ENCODE measurements at regions not wholly inside any gene's neighbourhood (a gene's known extent, or its start where the extent isn't known, plus 50 kb on each side); places are given as distances from the start of the nearest gene placed in this dataset.

DNA sequence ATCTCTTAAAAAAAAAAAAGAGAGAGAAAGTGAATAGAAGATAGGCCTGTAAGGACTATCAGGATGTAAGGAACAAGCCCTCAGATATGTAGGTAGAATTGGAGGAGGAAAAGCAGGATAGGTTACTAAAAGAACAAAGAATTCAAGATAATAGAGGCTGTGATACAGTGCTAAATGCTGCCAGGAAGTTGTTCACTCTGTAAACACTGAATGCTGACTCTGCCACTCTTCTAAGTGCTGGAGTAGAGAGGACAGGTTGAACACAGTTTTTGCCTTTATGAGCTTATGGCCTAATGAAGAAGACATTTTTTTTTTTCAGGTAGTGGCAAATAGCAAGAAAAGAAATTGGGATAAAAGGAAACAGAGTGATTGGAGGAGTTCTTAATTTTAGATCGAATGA is 90.6 kb upstream of the ZNF678 start:
- Histone ChIP-seq H3K4me1 (ENCODE audit: control insufficient read depth, insufficient read depth, low read length) (no peaks in the 10 kb centered on the region), H3K27ac (ENCODE audit: low read length) (no peak overlapping the region), H3K9me3 (ENCODE audit: control insufficient read depth, low read depth, low read length) (no peaks in the 10 kb centered on the region), H3K4me3 (ENCODE audit: low read length) (no peak overlapping the region), H3K36me3 (ENCODE audit: control insufficient read depth, insufficient read depth, low read length) (no peaks in the 10 kb centered on the region), H3K27me3 (ENCODE audit: control insufficient read depth, insufficient read depth, low read length) (peaks cover 3% of the 10 kb centered on the region)
- WGBS (ENCODE audit: insufficient coverage, low lambda C conversion rate) = 100% methylated on average over 1 of the region's 1 CpG
- DNase-seq = no peak

DNA sequence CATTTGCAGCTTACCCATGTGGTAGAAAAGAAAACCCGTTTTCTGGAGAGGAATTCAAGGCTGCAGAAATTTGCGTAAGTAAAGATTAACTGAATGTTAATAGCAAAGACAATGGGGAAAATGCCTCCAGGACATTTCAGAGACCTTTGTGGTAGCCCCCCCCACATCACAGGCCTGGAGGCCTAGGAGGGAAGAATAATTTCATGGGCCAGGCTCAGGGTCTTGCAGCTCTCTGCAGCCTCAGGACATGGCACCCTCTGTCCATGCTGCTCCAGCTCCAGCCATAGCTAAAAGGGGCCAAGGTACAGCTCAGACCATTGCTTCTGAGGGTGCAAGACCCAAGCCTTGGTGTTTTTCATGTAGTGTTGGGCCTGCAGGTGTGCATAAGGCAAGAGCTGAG is 92.7 kb upstream of the ZNF678 start:
- no peak overlapping the region for H3K4me3 ChIP-seq (ENCODE audit: low read length)
- no peaks in the 10 kb centered on the region for H3K9me3 ChIP-seq (ENCODE audit: control insufficient read depth, low read depth, low read length)
- H3K36me3 ChIP-seq (ENCODE audit: control insufficient read depth, insufficient read depth, low read length) = no peaks in the 10 kb centered on the region
- no peak overlapping the region for H3K27ac ChIP-seq (ENCODE audit: low read length)
- H3K4me1 ChIP-seq (ENCODE audit: control insufficient read depth, insufficient read depth, low read length) = no peaks in the 10 kb centered on the region
- no peak for DNase-seq
- 100% methylated on average over 1 of the region's 2 CpGs for WGBS (ENCODE audit: insufficient coverage, low lambda C conversion rate)
- H3K27me3 ChIP-seq (ENCODE audit: control insufficient read depth, insufficient read depth, low read length) = peaks cover 3% of the 10 kb centered on the region

DNA sequence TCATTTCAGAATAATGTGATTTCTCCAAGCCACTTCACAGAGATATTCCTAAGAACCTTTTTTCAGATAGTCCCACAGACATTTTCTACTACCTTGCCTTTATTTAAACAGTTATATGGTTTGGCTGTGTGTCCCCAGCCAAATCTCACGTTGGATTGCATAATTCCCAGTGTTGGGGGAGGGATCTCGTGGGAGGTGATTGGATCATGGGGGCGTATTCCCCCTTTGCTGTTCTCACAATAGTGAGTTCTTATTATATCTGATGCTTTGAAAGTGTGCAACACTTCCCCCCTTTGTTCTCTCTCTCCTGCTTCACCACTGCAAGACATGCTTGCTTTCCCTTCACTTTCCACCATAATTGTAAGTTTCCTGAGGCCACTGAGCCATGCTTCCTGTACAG is 93.6 kb upstream of the ZNF678 start:
- no peak overlapping the region for H3K4me3 ChIP-seq (ENCODE audit: low read length)
- no peaks in the 10 kb centered on the region for H3K4me1 ChIP-seq (ENCODE audit: control insufficient read depth, insufficient read depth, low read length)
- no peak overlapping the region for H3K27ac ChIP-seq (ENCODE audit: low read length)
- H3K27me3 ChIP-seq (ENCODE audit: control insufficient read depth, insufficient read depth, low read length) = peaks cover 3% of the 10 kb centered on the region
- no peaks in the 10 kb centered on the region for H3K36me3 ChIP-seq (ENCODE audit: control insufficient read depth, insufficient read depth, low read length)
- WGBS (ENCODE audit: insufficient coverage, low lambda C conversion rate) = no CpG with 5 or more reads among the region's 3 CpGs
- H3K9me3 ChIP-seq (ENCODE audit: control insufficient read depth, low read depth, low read length) = no peaks in the 10 kb centered on the region
- no peak for DNase-seq

DNA sequence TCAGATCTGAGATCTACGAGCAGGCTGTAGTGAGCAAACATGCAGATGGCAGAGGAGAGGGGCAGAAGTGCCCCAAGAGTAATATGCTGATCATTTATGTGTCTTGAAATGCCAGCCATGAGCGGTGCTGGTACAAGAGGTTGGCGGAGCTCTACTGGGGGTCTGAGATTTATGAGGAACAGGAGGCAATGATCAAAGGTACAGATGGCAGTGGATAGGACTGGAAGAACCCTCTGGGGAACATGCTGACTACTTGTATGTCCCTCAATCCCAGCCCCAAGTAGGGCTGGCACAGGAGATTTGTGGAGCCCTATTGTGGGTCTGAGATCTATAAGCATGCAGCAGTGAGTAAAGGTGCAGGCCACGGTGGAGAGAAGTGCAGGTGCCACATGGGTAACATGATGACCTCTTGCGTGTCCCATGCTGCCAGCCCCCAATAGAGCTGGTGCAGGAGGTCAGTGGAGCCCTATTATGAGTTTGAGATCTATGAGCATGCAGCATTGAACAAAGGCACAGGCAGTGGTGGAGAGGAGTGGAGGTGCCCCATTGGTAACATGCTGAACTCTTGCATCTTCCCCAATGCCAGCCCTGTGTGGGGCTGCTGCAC is 97.2 kb upstream of the ZNF678 start:
- no peaks in the 10 kb centered on the region for H3K9me3 ChIP-seq (ENCODE audit: control insufficient read depth, low read depth, low read length)
- no peak for DNase-seq
- no peak overlapping the region for H3K27ac ChIP-seq (ENCODE audit: low read length)
- no peak overlapping the region for H3K4me3 ChIP-seq (ENCODE audit: low read length)
- H3K27me3 ChIP-seq (ENCODE audit: control insufficient read depth, insufficient read depth, low read length) = no peaks in the 10 kb centered on the region
- WGBS (ENCODE audit: insufficient coverage, low lambda C conversion rate) = 100% methylated on average over 1 of the region's 5 CpGs
- H3K36me3 ChIP-seq (ENCODE audit: control insufficient read depth, insufficient read depth, low read length) = no peaks in the 10 kb centered on the region
- no peaks in the 10 kb centered on the region for H3K4me1 ChIP-seq (ENCODE audit: control insufficient read depth, insufficient read depth, low read length)

DNA sequence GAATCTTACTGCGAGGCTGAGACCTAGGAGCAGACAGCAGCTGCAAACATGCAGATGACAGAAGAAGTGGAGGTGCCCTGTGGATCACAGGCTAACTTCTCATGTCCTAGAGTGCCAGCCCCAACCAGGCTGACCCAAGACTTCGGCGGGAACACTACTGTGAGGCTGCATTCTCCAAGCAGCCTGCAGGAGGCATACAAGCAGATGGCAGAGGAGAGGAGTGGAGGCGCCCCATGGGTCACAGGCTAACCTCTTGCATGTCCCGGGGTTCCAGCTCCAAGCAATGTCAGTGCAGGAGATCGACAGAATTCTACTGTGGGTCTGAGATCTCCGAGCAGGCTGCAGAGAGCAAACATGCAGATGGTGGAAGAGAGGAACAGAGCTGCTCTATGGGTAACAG is 98.1 kb upstream of the ZNF678 start:
- no peaks in the 10 kb centered on the region for H3K36me3 ChIP-seq (ENCODE audit: control insufficient read depth, insufficient read depth, low read length)
- no peak for DNase-seq
- H3K27me3 ChIP-seq (ENCODE audit: control insufficient read depth, insufficient read depth, low read length) = no peaks in the 10 kb centered on the region
- H3K4me3 ChIP-seq (ENCODE audit: low read length) = no peak overlapping the region
- H3K4me1 ChIP-seq (ENCODE audit: control insufficient read depth, insufficient read depth, low read length) = no peaks in the 10 kb centered on the region
- WGBS (ENCODE audit: insufficient coverage, low lambda C conversion rate) = no CpG with 5 or more reads among the region's 7 CpGs
- H3K27ac ChIP-seq (ENCODE audit: low read length) = no peak overlapping the region
- no peaks in the 10 kb centered on the region for H3K9me3 ChIP-seq (ENCODE audit: control insufficient read depth, low read depth, low read length)

DNA sequence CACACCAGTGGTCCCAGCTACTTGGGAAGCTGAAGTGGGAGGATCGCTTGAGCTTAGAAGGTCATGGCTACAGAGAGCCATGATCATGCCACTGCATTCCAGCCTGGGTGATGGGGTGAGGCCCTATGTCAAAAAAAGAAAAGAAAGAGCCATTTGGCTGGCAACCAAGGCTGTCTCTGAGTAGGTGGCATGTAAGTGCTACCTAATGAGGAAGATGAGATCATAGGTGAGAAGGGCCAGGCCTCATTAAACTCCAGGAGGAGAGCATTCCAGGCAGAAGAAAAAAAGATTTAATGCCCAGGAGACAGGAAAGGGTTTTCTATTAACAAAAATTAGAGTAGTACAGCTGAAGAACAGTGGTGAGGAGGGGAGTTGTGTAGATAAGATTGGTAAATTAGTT is 103.4 kb upstream of the ZNF678 start:
- Histone ChIP-seq H3K4me1 (ENCODE audit: control insufficient read depth, insufficient read depth, low read length) (no peaks in the 10 kb centered on the region), H3K36me3 (ENCODE audit: control insufficient read depth, insufficient read depth, low read length) (no peaks in the 10 kb centered on the region), H3K4me3 (ENCODE audit: low read length) (no peak overlapping the region), H3K27me3 (ENCODE audit: control insufficient read depth, insufficient read depth, low read length) (peaks cover 1% of the 10 kb centered on the region), H3K9me3 (ENCODE audit: control insufficient read depth, low read depth, low read length) (no peaks in the 10 kb centered on the region), H3K27ac (ENCODE audit: low read length) (no peak overlapping the region)
- DNase-seq = no peak
- no CpG with 5 or more reads among the region's 1 CpG for WGBS (ENCODE audit: insufficient coverage, low lambda C conversion rate)

DNA sequence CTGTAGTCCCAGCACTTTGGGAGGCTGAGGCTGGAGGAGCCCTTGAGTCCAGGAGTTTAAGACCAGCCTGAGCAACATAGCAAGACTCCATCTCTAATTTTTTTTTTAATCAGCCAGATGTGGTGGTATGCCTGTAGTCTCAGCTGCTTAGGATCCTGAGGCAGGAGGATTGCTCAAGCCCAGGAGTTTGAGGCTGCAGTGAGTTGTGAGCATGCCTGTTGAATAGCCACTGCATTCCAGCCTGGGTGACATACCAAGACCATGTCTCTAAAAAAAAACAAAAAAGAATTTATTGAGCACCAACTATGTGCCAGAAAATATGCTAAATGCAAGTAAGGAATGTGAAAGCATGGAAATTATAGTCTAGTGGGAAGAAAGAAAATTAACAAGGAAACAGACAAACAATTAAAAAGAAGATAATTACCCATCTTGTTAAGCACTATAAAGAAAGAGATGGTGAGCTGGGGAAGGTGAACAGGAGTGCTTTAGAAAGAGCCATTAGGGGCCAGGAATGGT is 104.0 kb upstream of the ZNF678 start:
- Histone ChIP-seq H3K36me3 (ENCODE audit: control insufficient read depth, insufficient read depth, low read length) (no peaks in the 10 kb centered on the region), H3K27ac (ENCODE audit: low read length) (no peak overlapping the region), H3K4me3 (ENCODE audit: low read length) (no peak overlapping the region), H3K9me3 (ENCODE audit: control insufficient read depth, low read depth, low read length) (no peaks in the 10 kb centered on the region), H3K4me1 (ENCODE audit: control insufficient read depth, insufficient read depth, low read length) (no peaks in the 10 kb centered on the region), H3K27me3 (ENCODE audit: control insufficient read depth, insufficient read depth, low read length) (peaks cover 5% of the 10 kb centered on the region)
- no peak for DNase-seq

DNA sequence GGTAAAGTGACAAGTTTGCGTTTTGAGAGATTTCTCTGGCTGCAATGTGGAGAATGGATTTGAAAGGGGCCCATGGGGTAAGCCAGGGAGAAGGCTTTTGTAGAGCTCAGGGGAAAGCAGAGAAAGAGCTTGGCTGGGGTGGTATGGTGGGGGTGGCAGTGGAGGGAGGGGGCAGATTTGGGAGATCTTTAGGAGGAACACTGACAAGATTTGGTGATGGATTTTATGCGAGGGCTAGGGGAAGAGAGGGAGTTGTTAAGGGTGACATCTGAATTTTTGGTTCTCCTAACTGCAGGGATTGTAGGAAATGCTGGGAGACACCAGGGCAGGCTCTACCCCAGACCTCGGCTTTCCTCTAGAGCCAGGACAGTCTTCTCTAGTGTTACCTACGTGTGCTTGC is 108.7 kb upstream of the ZNF678 start:
- H3K27me3 ChIP-seq (ENCODE audit: control insufficient read depth, insufficient read depth, low read length) = peaks cover 14% of the 10 kb centered on the region
- no peak for DNase-seq
- H3K36me3 ChIP-seq (ENCODE audit: control insufficient read depth, insufficient read depth, low read length) = no peaks in the 10 kb centered on the region
- no peaks in the 10 kb centered on the region for H3K9me3 ChIP-seq (ENCODE audit: control insufficient read depth, low read depth, low read length)
- H3K4me1 ChIP-seq (ENCODE audit: control insufficient read depth, insufficient read depth, low read length) = no peaks in the 10 kb centered on the region
- H3K27ac ChIP-seq (ENCODE audit: low read length) = no peak overlapping the region
- WGBS (ENCODE audit: insufficient coverage, low lambda C conversion rate) = 40% methylated on average over 1 of the region's 4 CpGs
- no peak overlapping the region for H3K4me3 ChIP-seq (ENCODE audit: low read length)

DNA sequence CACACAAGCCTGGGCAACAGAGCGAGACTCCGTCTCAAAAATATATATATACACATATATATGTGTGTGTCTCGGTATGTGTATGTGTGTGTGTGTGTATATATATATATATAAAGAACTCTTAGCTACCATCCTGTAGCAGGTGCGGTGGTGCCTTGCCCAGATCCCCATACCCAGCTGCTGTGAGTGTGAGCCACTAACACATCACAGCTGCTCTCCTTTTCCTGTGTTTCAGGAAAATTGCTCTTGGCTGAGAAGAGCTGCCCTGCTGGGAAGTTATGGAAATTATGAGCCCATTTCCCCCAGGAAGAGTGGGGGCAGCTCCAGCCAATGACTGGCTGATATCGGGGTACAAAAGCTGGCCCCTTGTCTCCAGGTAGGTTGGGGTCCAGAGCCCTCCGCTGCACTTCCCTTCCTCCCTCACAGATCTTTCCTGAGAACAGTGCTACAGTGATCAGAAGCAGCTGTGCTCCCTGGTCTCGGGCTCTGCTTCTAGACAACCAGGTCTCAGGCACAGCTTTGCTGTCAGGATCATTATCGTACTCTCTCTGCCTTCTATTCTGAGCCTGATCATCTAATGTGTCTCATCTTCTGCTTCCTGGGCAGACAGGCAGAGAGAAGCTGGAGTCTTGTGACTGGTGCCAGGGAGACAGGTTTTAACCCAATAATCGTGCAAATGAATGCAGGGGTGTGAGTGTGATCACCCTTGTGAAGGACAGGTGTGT is 109.6 kb upstream of the ZNF678 start:
- Histone ChIP-seq H3K4me3 (ENCODE audit: low read length) (no peak overlapping the region), H3K4me1 (ENCODE audit: control insufficient read depth, insufficient read depth, low read length) (no peaks in the 10 kb centered on the region), H3K9me3 (ENCODE audit: control insufficient read depth, low read depth, low read length) (no peaks in the 10 kb centered on the region), H3K36me3 (ENCODE audit: control insufficient read depth, insufficient read depth, low read length) (no peaks in the 10 kb centered on the region), H3K27me3 (ENCODE audit: control insufficient read depth, insufficient read depth, low read length) (peaks cover 14% of the 10 kb centered on the region), H3K27ac (ENCODE audit: low read length) (no peak overlapping the region)
- WGBS (ENCODE audit: insufficient coverage, low lambda C conversion rate) = no CpG with 5 or more reads among the region's 9 CpGs
- no peak for DNase-seq

DNA sequence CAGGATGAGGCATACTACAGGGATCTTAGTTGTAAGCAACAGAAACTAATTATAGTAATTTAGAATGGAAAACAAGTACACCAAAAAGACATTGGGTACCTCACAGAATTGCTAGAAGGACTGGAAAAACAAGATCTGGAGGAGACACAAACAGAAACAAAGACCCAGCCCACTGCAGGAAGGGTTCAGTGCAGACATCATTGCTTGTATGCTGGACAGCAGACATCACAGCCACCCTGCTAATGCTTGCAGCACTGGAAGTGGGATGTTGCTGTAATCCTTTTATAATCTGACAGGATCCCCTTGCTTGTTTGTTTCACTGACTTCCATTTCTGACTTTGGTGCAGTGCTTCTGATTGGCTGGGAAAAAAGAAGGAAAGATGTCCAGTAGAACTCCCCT is 111.4 kb upstream of the ZNF678 start:
- H3K9me3 ChIP-seq (ENCODE audit: control insufficient read depth, low read depth, low read length) = peaks cover 3% of the 10 kb centered on the region
- no peaks in the 10 kb centered on the region for H3K4me1 ChIP-seq (ENCODE audit: control insufficient read depth, insufficient read depth, low read length)
- no peak for DNase-seq
- H3K27ac ChIP-seq (ENCODE audit: low read length) = no peak overlapping the region
- H3K27me3 ChIP-seq (ENCODE audit: control insufficient read depth, insufficient read depth, low read length) = peaks cover 14% of the 10 kb centered on the region
- H3K4me3 ChIP-seq (ENCODE audit: low read length) = no peak overlapping the region
- H3K36me3 ChIP-seq (ENCODE audit: control insufficient read depth, insufficient read depth, low read length) = no peaks in the 10 kb centered on the region

DNA sequence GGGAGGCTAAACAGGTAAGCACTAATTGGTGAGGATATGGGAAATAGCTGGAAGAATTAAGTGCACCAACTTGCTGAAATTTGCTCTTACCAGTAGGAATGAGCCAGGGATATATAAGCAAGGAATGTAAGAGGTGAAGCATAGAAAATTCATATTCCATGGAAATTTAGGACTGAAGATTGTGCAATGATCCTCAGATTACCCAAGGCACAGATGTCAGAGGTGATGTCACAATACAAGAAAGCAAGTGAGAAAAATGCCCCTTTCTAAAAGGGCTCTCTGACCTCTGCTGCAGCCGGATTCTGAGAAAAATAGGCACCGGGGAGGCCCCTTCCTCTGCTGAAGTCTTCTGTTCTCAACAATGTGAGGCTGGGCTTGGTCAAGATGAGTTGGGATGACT is 112.3 kb upstream of the ZNF678 start:
- no peaks in the 10 kb centered on the region for H3K4me1 ChIP-seq (ENCODE audit: control insufficient read depth, insufficient read depth, low read length)
- WGBS (ENCODE audit: insufficient coverage, low lambda C conversion rate) = no CpG with 5 or more reads among the region's 2 CpGs
- no peak overlapping the region for H3K4me3 ChIP-seq (ENCODE audit: low read length)
- H3K27ac ChIP-seq (ENCODE audit: low read length) = no peak overlapping the region
- DNase-seq = no peak
- H3K27me3 ChIP-seq (ENCODE audit: control insufficient read depth, insufficient read depth, low read length) = peaks cover 14% of the 10 kb centered on the region
- no peaks in the 10 kb centered on the region for H3K36me3 ChIP-seq (ENCODE audit: control insufficient read depth, insufficient read depth, low read length)
- H3K9me3 ChIP-seq (ENCODE audit: control insufficient read depth, low read depth, low read length) = peaks cover 3% of the 10 kb centered on the region

All from large intestine (tissue), 3 donors.